ENCODE measurements at regions not wholly inside any gene's neighbourhood (a gene's known extent, or its start where the extent isn't known, plus 50 kb on each side); places are given as distances from the start of the nearest gene placed in this dataset.

GRCh38 chr13:73324842-73325722 lies 266.3 kb downstream of the KLF5 start:
- ChIA-PET CTCF (interaction anchor here (0.7 kb wide), 1 partner anchor 74 kb away, joined by 3 read pairs; no protein-coding TSS in a partner anchor), POLR2A (interaction anchor here (0.6 to 2.4 kb wide), 10 partner anchors 9 to 374 kb away, joined by 3 to 8 read pairs (median 4); partner anchors contain the start of gene KLF5)
- Mint-ChIP-seq H3K9me3 (ENCODE audit: unreplicated experiment) (no peaks in the 10 kb centered on the region), H3K27me3 (ENCODE audit: insufficient read depth, unreplicated experiment) (no peaks in the 10 kb centered on the region), H3K4me1 (ENCODE audit: insufficient read depth, unreplicated experiment) (peaks cover 18% of the 10 kb centered on the region), H3K27ac (ENCODE audit: low read depth, unreplicated experiment) (peak overlapping the region; percentile 59), H3K4me3 (ENCODE audit: unreplicated experiment) (no peak overlapping the region), H3K36me3 (ENCODE audit: insufficient read depth, unreplicated experiment) (no peaks in the 10 kb centered on the region)
- DNase-seq (ENCODE audit: unreplicated experiment), result no peak
- no peak for TF ChIP-seq CTCF (IDR thresholded peaks at IDR 0.05; ENCODE audit: unreplicated experiment)
- intact Hi-C loops (cut with micrococcal nuclease), result no loop called here
- no TSS peak for BruUV-seq (replicated peaks)

- intact Hi-C loops (cut with micrococcal nuclease), result no loop called here
- Mint-ChIP-seq H3K9me3 (ENCODE audit: unreplicated experiment) (no peaks in the 10 kb centered on the region), H3K4me3 (ENCODE audit: unreplicated experiment) (no peak overlapping the region), H3K27ac (ENCODE audit: low read depth, unreplicated experiment) (no peak overlapping the region), H3K36me3 (ENCODE audit: insufficient read depth, unreplicated experiment) (no peaks in the 10 kb centered on the region), H3K27me3 (ENCODE audit: insufficient read depth, unreplicated experiment) (no peaks in the 10 kb centered on the region), H3K4me1 (ENCODE audit: insufficient read depth, unreplicated experiment) (peaks cover 15% of the 10 kb centered on the region)
- no TSS peak for BruUV-seq (replicated peaks)
- CTCF ChIA-PET, result interaction anchor here (0.7 kb wide), 1 partner anchor 62 kb away, joined by 3 read pairs; no protein-coding TSS in a partner anchor
- no peak for DNase-seq (ENCODE audit: unreplicated experiment)
- POLR2A ChIA-PET, result interaction anchor here (0.5 to 0.6 kb wide), 2 partner anchors 59 to 251 kb away, joined by 3 to 5 read pairs; no protein-coding TSS in a partner anchor
- no peak for TF ChIP-seq CTCF (IDR thresholded peaks at IDR 0.05; ENCODE audit: unreplicated experiment)
These were observed 264.8 kb downstream of the KLF5 start for GRCh38 chr13:73323615-73324014.

GRCh38 chr13:73321043-73321442 lies 262.2 kb downstream of the KLF5 start:
- ChIA-PET CTCF (interaction anchor here (0.7 kb wide), 1 partner anchor 10 kb away, joined by 7 read pairs; no protein-coding TSS in a partner anchor), POLR2A (no interaction called here)
- Mint-ChIP-seq H3K27me3 (ENCODE audit: insufficient read depth, unreplicated experiment) (no peaks in the 10 kb centered on the region), H3K4me3 (ENCODE audit: unreplicated experiment) (no peak overlapping the region), H3K9me3 (ENCODE audit: unreplicated experiment) (no peaks in the 10 kb centered on the region), H3K27ac (ENCODE audit: low read depth, unreplicated experiment) (no peak overlapping the region), H3K36me3 (ENCODE audit: insufficient read depth, unreplicated experiment) (no peaks in the 10 kb centered on the region), H3K4me1 (ENCODE audit: insufficient read depth, unreplicated experiment) (peaks cover 10% of the 10 kb centered on the region)
- no TSS peak for BruUV-seq (replicated peaks)
- DNase-seq (ENCODE audit: unreplicated experiment), result no peak
- no peak for TF ChIP-seq CTCF (IDR thresholded peaks at IDR 0.05; ENCODE audit: unreplicated experiment)
- intact Hi-C loops (cut with micrococcal nuclease), result no loop called here

- Mint-ChIP-seq H3K27ac (ENCODE audit: low read depth, unreplicated experiment) (no peak overlapping the region), H3K9me3 (ENCODE audit: unreplicated experiment) (peaks cover 8% of the 10 kb centered on the region), H3K27me3 (ENCODE audit: insufficient read depth, unreplicated experiment) (no peaks in the 10 kb centered on the region), H3K36me3 (ENCODE audit: insufficient read depth, unreplicated experiment) (no peaks in the 10 kb centered on the region), H3K4me1 (ENCODE audit: insufficient read depth, unreplicated experiment) (no peaks in the 10 kb centered on the region), H3K4me3 (ENCODE audit: unreplicated experiment) (no peak overlapping the region)
- no peak for TF ChIP-seq CTCF (IDR thresholded peaks at IDR 0.05; ENCODE audit: unreplicated experiment)
- CTCF ChIA-PET, result interaction anchor here (1.0 kb wide), 1 partner anchor 88 kb away, joined by 3 read pairs; no protein-coding TSS in a partner anchor
- POLR2A ChIA-PET, result interaction anchor here (1.0 to 2.3 kb wide), 2 partner anchors 9 to 14 kb away, joined by 3 to 7 read pairs; no protein-coding TSS in a partner anchor
- BruUV-seq (replicated peaks), result no TSS peak
- DNase-seq (ENCODE audit: unreplicated experiment), result no peak
- intact Hi-C loops (cut with micrococcal nuclease), result no loop called here
These were observed 258.3 kb downstream of the KLF5 start for GRCh38 chr13:73317140-73317539.
